HT1080 (cell line): ENCODE measurements at regions not wholly inside any gene's neighbourhood (a gene's known extent, or its start where the extent isn't known, plus 50 kb on each side); places are given as distances from the start of the nearest gene placed in this dataset.
"Not testable (repeated sequence)": the region's sequence is repeated elsewhere in the genome, so short reads cannot be mapped to it uniquely, and the experiment has no call there.

ENCODE experiments used
- DNase-seq: peaks from one replicate; pipeline ENCODE4 v3.0.0-alpha.2; 2015; ENCODE audit warnings: low read depth

DNA sequence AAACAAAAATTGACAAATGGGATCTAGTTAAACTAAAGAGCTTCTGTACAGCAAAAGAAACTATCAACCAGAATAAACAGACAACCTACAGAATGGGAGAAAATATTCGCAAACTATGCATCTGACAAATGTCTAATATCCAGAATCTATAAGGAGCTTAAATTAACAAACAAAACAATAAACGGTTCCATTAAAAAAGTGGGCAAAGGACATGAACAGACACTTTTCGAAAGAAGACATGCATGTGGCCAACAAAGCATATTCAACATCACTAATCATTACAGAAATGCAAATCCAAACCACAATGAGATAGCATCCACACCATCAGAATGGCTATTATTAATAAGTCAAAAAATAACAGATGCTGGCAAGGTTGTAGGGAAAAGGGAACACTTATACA, 50.5 kb upstream of the MED13L start:
- DNase-seq = not testable (repeated sequence)

DNA sequence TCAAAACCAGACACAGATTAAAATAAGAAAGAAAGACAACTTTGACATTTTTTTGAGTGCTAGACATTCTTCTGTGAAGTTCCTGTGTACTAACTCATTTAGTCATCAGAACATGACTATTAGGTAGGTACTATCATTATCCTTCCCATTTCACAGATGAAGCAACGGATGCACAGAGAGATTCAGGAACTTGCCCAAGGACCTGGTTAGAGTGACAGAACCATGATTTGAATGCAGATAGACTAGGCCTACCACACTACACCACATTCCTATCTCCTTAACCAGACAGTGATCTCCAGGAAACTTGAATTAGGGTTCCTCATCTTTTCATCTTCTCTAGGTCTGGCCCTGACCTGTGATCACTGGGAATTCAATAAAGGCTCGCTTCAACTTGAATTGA, 54.4 kb upstream of the MED13L start:
- no peak for DNase-seq

DNA sequence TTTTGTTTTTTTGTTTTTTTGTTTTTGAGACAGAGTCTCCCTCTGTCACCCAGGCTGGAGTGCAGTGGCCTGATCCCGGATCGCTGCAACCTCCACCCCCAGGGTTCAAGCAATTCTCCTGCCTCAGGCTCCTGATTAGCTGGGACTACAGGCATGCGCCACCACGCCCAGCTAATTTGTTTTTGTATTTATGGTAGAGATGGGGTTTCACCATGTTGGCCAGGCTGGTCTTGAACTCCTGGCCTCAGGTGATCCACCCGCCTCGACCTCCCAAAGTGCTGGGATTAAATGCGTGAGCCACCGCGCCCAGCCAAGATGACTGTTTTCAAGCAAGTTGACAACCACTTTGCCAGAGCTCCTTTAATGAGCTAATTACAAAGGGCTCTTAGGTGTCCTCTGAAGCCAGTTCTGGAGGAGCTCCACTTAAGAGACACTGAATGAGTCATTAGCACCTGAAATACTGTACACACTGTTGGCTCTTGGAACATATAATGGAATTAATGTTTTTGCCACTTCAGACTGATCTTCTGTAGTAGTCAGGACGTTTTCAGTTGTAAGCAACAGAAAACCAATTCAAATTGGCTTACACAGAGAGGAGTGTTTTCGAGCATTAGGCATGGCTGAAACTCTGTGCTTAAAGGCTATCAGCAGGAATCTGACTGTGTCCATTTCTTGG, 55.4 kb upstream of the MED13L start:
- no peak for DNase-seq

DNA sequence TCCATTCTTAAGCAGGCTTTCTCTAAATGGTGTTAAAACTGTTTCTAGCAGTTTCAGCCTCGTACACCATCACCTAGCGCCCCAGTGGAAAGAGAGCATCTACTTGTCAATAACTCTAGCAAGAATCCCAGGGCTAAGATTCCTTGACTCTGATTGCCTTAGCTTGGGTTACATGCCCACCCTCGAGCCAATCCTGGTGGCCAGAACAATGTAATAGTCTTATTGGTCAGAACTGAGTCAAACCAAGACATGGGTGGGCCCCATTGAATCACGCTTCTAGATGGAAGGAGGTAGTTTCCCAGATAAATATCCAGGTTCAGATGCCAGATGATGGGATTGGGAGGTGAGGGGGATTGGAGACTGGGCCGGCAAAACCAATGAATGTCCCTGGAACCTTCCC, 55.9 kb upstream of the MED13L start:
- no peak for DNase-seq

DNA sequence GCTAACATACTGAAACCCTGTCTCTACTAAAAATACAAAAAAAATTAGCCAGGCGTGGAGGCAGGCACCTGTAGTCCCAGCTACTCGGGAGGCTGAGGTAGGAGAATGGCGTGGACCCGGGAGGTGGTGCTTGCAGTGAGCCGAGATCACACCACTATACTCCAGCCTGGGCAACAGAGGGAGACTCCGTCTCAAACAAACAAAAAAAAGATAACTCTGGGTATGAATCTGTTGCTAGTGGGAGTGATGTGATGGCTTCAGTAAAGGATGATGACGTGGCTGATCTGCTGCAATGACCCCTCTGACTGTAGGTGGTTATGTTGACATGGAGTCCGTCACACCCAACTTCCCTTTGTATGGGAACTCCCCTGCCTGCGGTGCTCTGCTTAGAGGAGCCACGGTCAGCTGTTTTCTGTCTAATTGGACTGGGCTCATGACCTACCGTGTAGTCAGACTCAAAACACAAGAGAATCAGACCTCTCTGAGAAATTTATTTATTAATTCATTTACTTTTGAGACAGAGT, 59.1 kb upstream of the MED13L start:
- DNase-seq = peak; percentile 67

DNA sequence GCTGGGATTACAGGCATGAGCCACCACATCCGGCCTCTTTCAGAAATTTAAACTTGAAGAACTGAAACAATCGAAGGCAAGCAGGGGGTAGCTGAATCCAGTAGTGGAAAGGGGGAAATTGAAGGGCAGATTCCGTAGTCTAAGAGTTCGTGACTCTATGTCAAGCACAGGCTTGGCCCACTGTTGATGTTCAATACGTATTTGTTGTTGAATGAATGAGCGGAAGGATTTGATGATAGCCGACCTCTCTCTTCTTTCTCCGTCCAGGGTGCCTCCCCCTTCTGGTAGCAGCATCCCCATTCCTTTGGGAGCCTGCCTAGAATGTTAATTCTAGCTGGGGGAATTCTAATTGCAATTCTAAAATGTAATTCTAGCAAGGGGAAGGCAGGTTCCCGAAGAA, 59.8 kb upstream of the MED13L start:
- no peak for DNase-seq

DNA sequence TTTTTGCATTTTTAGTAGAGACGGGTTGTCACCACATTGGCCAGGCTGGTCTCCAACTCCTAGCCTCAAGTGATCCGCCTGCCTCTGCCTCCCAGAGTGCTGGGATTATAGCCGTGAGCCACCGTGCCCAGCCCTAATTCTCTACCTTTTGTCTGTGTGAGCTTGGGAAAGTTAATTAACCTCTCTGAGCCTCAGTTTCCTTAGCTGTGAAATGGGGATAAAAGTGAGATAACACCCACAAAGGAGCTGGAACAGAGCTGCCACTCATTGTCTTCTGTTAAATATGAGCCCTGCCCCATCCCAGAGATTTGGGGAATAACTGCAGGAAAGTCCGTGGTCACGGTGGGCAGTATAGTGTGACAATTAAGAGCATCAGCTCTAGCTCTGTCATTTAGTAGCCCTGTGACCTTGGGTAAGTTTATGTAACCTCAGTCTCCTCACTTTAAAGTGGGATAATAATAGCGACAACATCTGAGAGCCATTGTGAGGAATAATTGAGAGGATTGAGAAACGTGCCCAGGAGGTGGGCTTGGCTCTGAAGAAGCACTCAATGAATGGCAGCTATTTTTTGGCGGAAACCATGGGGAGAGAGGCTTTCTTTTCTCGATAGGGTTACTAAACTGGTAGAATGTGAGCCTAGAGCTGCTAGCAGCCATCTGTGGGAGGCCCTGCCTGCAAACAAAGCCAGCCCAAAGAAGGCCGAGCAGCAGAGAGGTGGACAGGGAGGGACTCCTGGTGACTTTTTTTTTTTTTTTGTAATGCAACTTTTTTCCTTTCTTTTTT, 60.8 kb upstream of the MED13L start:
- no peak for DNase-seq

DNA sequence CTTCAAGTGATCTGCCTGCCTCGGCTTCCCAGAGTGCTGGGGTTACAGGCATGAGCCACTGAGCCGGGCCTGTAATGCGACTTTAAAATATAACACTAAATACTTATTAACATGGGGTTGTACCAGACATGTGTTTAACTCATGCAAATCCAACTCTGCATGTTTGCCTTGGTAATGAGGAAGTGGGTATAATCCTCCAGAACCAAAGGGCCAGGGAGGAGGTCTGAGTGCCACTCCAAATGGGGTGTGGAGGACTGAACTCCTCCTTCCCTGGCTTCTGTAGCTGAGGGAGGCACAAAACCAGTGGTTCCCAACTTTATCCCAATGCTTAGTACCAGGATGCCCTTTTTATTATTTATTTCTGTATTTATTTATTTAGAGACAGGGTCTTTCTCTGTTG, 61.6 kb upstream of the MED13L start:
- no peak for DNase-seq

DNA sequence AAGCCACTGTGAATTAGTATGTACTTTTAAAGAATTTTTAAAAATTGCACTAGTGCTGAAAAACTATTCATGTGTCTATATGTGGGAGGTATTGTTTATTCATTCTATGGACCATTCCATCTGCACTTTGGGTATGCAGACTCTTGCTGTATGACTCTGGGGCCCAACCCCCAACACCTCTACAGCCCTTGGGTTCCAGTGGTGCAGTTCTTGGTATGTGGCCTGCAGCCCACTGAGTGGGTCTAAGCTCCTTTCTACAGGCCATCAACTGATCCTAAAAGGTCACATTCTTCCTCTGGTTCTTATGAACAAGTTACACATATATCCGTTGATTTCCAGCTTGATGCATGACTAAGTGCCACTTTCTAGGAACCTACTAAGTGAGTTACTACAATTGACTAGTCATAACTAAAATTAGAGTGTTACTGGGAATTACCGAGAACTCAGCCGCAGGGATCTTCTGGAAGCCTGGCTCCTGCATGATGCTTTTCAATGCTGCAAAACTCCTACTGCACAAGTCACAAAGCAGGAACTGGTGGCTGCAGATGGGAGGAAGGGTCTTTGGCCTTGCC, 62.4 kb upstream of the MED13L start:
- no peak for DNase-seq

DNA sequence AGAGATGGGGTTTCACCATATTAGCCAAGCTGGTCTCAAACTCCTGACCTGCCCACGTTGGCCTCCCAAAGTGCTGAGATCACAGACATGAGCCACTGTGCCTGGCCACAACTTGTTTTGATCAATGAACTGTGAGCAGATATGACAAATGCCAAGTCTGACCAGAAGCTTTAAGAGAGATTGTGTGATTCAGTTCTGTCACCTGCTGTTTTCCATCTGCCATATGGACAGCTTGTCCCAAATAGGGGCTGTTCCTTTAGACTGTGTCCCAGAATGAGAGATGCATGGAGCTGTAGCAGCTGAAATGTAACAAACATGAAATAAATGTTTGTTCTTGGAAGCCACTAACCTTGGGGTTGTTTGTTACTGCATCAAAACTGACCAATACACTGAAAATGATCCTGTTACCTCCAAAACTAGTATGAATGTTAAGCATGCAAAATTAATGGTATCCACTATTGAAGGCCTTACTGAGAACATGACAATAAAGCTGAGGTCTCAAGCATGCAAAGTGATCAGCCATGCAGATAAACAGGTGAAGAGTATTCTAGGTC, 65.9 kb upstream of the MED13L start:
- no peak for DNase-seq

DNA sequence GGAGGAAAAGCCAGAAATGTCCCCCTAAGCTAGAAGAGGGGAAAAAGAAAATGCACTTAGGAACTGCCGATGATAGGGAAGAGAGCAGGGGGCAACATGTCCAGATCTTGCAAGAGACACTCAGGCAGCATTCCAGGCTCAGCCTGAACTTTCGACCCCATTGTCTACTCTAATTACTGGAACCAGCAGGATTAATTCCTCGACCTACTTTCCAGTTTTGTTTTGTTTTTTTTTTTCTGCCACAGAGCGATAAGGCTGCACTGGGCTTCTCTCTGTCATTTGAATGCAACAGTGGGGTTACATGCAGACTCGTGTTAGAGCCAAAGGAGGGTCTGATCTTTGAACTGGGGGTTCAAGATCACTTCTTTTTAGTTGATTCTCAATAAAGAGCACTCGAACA, 68.7 kb upstream of the MED13L start:
- no peak for DNase-seq

DNA sequence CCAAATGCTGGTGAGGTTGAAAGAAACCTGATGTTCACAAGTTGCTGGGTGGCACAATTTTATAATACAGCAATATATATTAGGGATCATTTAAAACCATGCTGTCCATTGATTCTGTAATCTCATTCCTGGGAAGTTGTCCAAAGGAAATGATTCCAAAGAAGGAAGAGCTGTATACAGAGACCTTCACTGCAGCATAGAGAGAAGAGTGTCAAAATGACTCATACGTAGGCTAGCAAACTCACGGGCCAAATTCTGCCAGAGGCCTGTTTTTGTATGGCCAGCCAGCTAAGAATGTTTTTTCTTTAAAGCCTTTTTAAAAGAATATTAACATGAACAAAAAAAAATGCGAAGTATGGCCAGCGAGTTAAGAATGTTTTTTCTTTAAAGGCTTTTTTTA, 69.2 kb upstream of the MED13L start:
- DNase-seq = peak; percentile 81

DNA sequence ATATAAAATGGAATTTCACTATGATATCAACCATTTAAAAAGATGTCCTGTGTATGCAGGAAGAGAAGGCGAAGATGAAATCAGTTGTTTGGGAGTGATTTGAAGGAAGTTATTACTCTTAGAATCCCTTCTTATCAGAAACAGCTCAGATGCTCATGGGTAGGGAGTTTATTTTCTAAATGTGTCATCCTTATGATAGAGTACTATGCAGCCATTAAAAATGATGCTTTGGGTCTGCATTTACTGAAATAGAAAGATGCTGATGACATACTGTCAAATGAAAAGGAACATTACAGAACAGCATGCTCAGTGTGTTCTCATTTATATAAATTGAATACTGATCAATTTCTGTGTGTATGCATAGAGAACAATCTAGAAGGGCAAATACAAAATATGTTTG, 69.8 kb upstream of the MED13L start:
- DNase-seq = no peak

DNA sequence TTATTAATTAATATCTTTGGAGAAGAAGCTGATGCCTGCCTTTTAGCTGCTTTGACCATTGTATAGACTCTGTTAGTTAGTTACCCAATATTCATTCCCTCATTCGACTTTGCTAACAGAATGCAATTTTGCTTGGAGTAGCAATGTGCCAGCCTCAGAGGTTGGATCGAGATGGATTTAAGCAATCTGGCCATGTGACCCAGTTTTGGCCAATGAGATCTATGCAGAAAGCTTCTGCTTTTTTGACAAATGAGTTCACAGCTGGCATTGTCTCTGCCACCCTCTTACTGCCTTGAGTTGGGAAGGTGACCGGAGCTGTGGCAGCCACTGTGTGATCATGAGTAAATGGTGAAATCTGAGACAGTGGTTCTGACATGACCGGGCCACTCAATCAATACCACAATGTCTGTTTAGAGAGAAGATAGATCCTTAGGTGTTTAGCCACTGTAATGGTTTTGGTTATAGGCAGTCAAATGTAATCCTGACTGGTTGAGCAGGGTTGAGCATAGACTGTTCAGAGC, 74.9 kb upstream of the MED13L start:
- DNase-seq = no peak

DNA sequence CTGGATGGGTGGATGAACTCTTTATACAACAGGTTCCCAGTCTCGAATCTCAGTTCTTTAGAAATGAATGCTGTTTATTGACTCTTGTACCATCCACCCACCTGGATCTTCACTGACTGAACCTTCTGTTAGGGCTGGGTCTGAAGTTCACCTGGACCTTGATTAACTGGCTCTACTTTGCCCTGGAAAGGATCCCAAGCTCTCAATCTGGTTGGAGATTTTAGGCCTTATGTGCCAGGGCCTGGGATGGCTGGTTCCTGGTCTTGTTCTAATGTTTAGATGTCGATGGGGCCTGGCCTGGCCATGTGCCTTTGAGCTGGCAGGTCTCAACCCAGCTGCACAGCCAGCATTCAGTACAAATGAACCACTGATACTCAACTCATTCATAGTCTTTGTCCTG, 76.5 kb upstream of the MED13L start:
- no peak for DNase-seq

DNA sequence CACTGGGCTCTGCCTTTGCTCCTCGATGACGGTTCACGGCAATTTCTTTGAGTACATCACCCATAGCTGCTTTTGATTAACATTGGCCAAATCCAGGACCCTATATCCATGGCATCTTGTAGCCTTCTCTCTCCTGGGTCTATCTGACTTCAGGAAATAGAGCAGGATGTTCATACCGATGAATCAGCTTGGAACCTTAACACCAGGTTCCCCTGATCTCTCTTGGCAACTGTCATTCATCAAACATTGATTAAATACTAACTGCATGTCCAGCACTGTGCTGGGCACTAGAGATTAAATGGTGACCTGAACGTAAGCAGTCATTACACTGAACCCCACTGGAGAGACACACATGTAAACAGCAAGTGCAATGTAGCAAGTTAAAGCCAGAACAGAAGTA, 77.0 kb upstream of the MED13L start:
- DNase-seq = no peak

DNA sequence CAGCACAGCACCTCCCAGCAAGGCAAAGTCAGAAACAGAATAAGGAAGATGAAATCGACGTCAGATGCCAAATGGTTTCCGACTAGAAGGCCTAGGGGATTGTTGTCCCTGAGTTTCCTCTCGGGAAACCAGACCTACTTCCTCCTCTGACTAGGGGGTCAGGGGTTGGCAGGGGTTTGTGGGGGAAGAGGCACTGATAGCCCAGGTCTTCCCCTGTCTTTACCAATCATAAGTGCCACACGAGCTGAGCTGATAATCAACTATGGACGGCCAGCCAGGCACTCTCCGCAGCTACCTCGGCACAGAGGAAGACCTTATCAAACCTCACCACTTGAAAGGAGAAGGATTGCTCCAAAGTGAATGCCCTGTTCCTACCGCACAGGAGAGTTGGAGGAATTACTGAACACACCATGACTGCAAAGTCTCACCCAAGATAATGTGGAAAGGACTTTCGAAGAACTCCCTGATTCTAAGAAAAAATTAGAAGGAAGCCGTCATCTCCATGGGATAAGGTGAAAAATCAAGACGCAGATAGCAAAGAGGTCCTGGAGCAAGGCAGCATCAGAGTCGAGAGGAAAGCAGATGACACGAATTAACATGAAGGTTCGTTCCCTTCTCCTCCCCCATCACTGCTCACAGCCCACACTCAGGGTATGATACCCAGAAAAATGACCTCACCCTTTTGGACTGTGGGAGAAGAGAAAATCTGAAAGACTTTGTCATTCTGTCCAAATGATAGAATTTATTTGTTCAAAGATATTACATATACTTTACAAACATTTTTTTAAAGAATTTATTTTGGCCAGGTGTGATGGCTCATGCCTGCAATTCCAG, 77.7 kb upstream of the MED13L start:
- no peak for DNase-seq

DNA sequence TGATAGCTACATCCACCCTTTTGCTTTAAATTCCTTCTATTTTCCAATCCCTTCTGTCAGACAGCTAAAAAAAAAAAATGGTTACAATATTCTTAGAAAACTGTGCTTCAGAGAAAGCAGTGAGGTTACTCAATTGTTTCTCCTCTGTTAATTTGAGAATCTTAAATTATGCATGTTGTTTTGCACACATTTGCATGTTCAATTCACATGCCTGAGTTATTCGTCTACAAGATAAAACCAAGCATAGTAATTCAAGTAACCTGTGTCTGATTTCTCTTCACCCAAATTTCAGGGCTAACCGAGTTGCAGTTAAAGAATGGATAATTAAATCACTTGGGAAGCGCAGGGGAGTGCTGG, 81.0 kb upstream of the MED13L start:
- DNase-seq = no peak

DNA sequence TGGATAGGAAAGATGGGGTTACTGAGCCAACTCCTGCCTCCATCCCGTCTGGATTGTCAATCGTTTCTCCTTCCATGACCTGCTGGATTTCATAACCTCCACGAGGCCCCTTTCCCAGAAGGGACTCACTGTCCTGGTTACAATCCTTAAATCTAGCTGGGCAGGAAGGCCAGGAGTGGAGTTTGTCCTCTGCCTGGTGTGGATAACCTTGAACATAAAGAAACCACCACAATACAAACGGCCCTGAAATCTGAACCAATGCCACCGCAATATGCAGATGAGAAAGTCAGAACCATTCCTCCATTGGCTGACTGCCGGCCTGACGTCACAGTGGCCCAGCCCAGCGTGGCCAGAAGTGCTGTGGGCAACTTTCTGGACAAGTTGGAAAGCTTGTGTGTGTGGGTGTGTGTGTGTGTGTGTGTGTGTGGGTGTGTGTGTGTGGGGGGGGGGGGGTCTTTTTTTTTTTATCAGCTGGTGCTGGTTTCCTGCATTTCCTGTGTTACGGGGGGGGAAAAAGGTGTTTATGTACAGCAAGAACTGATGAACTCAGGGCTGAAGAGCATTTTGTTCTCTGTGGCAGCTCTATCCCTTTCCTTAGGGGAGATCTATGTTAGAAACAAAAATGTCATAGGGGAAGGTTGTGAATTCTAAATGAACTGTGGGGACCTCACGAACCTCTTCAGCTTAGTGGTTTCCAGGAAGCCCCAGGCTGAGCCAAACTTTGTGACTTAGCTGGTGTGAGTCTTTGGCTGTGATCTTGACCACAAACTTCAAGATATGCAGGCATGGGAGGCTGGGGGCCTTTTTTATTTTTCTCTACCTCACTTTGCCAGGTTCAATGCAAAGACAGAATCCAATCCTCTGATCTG, 81.6 kb upstream of the MED13L start:
- DNase-seq = peak; percentile 86
